ENCODE measurements at regions not wholly inside any gene's neighbourhood (a gene's known extent, or its start where the extent isn't known, plus 50 kb on each side); places are given as distances from the start of the nearest gene placed in this dataset.

- DNase-seq: no peak
Measured at GRCh38 chr16:85188822-85189672, 76.8 kb upstream of the CIBAR2 start.

GRCh38 chr16:85190572-85190971 lies 78.3 kb upstream of the CIBAR2 start:
- no peak for DNase-seq

GRCh38 chr16:85191341-85191965 lies 79.2 kb upstream of the CIBAR2 start:
- no peak for DNase-seq

GRCh38 chr16:85192238-85193114 lies 80.2 kb upstream of the CIBAR2 start:
- no peak for DNase-seq

GRCh38 chr16:85193115-85193493 lies 80.8 kb upstream of the CIBAR2 start:
- no peak for DNase-seq

GRCh38 chr16:85193876-85194275 lies 81.6 kb upstream of the CIBAR2 start:
- DNase-seq: no peak

- no peak for DNase-seq
Measured at GRCh38 chr16:85194307-85195270, 82.3 kb upstream of the CIBAR2 start.

- no peak for DNase-seq
Measured at GRCh38 chr16:85195271-85195647, 83.0 kb upstream of the CIBAR2 start.

- no peak for DNase-seq
Measured at GRCh38 chr16:85195900-85196772, 83.9 kb upstream of the CIBAR2 start.

- DNase-seq: no peak
Measured at GRCh38 chr16:85196976-85197375, 84.7 kb upstream of the CIBAR2 start.

GRCh38 chr16:85197611-85198566 lies 85.6 kb upstream of the CIBAR2 start:
- no peak for DNase-seq

- no peak for DNase-seq
Measured at GRCh38 chr16:85199069-85199725, 86.9 kb upstream of the CIBAR2 start.

- DNase-seq: no peak
Measured at GRCh38 chr16:85199880-85200279, 87.6 kb upstream of the CIBAR2 start.

- DNase-seq: no peak
Measured at GRCh38 chr16:85200471-85201278, 88.4 kb upstream of the CIBAR2 start.

GRCh38 chr16:85201574-85201973 lies 89.3 kb upstream of the CIBAR2 start:
- no peak for DNase-seq

GRCh38 chr16:85202051-85202601 lies 89.9 kb upstream of the CIBAR2 start:
- DNase-seq: no peak

- no peak for DNase-seq
Measured at GRCh38 chr16:85202631-85203461, 90.6 kb upstream of the CIBAR2 start.
